Sigmoid colon (tissue), 4 donors: ENCODE measurements at regions not wholly inside any gene's neighbourhood (a gene's known extent, or its start where the extent isn't known, plus 50 kb on each side); places are given as distances from the start of the nearest gene placed in this dataset.

ENCODE experiments used
- CTCF ChIP-seq, 4 experiments: fragments of 450-650 bp in 3 of 4; fragments of 200-600 bp in 1 of 4; IDR thresholded peaks; one replicate each; pipeline ENCODE4 v1.5.1; 2016 to 2019; ENCODE audit warnings: antibody characterized with exemption in 4 of 4, mild to moderate bottlenecking in 3 of 4, moderate library complexity in 2 of 4
- POLR2AphosphoS5 ChIP-seq, 4 donors: sonication (generic); formaldehyde crosslinking; IDR thresholded peaks; one replicate each; pipeline ENCODE4 v1.6.1; 2017; ENCODE audit warnings: antibody characterized with exemption in 4 of 4

GRCh38 chr20:18974660-18975059 lies 161.1 kb downstream of the SCP2D1 start:
- TF ChIP-seq CTCF (IDR thresholded peaks at IDR 0.05): no peak
- TF ChIP-seq POLR2AphosphoS5 (IDR thresholded peaks at IDR 0.05): no peak
